Natural killer cell treated with Interleukin-12 subunit alpha and Interleukin-12 subunit beta and Interleukin-15 and Interleukin-18, amount 100 ng/mL, for 72 hours (primary cell): ENCODE measurements at regions not wholly inside any gene's neighbourhood (a gene's known extent, or its start where the extent isn't known, plus 50 kb on each side); places are given as distances from the start of the nearest gene placed in this dataset.

Experiments used
- ATAC-seq, 2 donors: fragments of 150-1000 bp; cut with Tn5 transposase in 1 of 2; sonication (Bioruptor Pico), chemical (Tn5 transposase) in 1 of 2; 2 replicates each; pipeline ENCODE4 v1.10.0; 2021
- DNase-seq: peaks from one replicate; pipeline ENCODE4 v3.0.0; 2022; ENCODE audit warnings: low spot score
- H3K27ac Mint-ChIP-seq, 2 donors: 1 replicate in 1 of 2; 2 replicates in 1 of 2; pipeline ENCODE4 v1.8.0; 2022; ENCODE audit warnings: mixed read lengths in 2 of 2, mild to moderate bottlenecking in 1 of 2, moderate library complexity in 1 of 2
- H3K27me3 Mint-ChIP-seq, 2 donors: 1 replicate in 1 of 2; 2 replicates in 1 of 2; pipeline ENCODE4 v1.8.0; 2022; ENCODE audit warnings: mixed read lengths in 2 of 2
- H3K36me3 Mint-ChIP-seq: one replicate; pipeline ENCODE4 v1.8.0; 2022; ENCODE audit warnings: mixed read lengths
- H3K4me1 Mint-ChIP-seq, 2 donors: 1 replicate in 1 of 2; 2 replicates in 1 of 2; pipeline ENCODE4 v1.8.0; 2022; ENCODE audit warnings: low read depth in 2 of 2, mixed read lengths in 2 of 2, mild to moderate bottlenecking in 1 of 2
- H3K4me3 Mint-ChIP-seq: one replicate; pipeline ENCODE4 v1.8.0; 2022; ENCODE audit warnings: mixed read lengths
- H3K9me3 Mint-ChIP-seq: 2 replicates; pipeline ENCODE4 v1.8.0; 2022; ENCODE audit warnings: mixed read lengths

GRCh38 chr14:30085943-30086342 is 158.3 kb upstream of the PRKD1 start:
- peaks cover 17% of the 10 kb centered on the region for H3K36me3 Mint-ChIP-seq
- no peak overlapping the region for H3K4me3 Mint-ChIP-seq
- no peaks in the 10 kb centered on the region for H3K4me1 Mint-ChIP-seq
- H3K27me3 Mint-ChIP-seq = no peaks in the 10 kb centered on the region
- peaks cover 20% of the 10 kb centered on the region for H3K9me3 Mint-ChIP-seq
- DNase-seq = no peak
- no peak for ATAC-seq
- no peak overlapping the region for H3K27ac Mint-ChIP-seq

- H3K27ac Mint-ChIP-seq = no peak overlapping the region
- peaks cover 36% of the 10 kb centered on the region for H3K9me3 Mint-ChIP-seq
- H3K36me3 Mint-ChIP-seq = peaks cover 26% of the 10 kb centered on the region
- no peak overlapping the region for H3K4me3 Mint-ChIP-seq
- DNase-seq (no peak), ATAC-seq (no peak)
- H3K4me1 Mint-ChIP-seq = no peaks in the 10 kb centered on the region
- no peaks in the 10 kb centered on the region for H3K27me3 Mint-ChIP-seq
Observed at GRCh38 chr14:30088620-30089019, 161.0 kb upstream of the PRKD1 start.

- Mint-ChIP-seq H3K36me3 (no peaks in the 10 kb centered on the region), H3K4me1 (no peaks in the 10 kb centered on the region), H3K27me3 (no peaks in the 10 kb centered on the region), H3K9me3 (peaks cover 23% of the 10 kb centered on the region), H3K27ac (no peak overlapping the region), H3K4me3 (no peak overlapping the region)
- ATAC-seq (no peak), DNase-seq (no peak)
Observed at GRCh38 chr14:30108975-30109700, 181.5 kb upstream of the PRKD1 start.

GRCh38 chr14:30114051-30114450 is 186.4 kb upstream of the PRKD1 start:
- DNase-seq = no peak
- H3K27ac Mint-ChIP-seq = no peak overlapping the region
- no peaks in the 10 kb centered on the region for H3K4me1 Mint-ChIP-seq
- H3K4me3 Mint-ChIP-seq = no peak overlapping the region
- ATAC-seq = no peak
- no peaks in the 10 kb centered on the region for H3K27me3 Mint-ChIP-seq
- peaks cover 18% of the 10 kb centered on the region for H3K9me3 Mint-ChIP-seq
- no peaks in the 10 kb centered on the region for H3K36me3 Mint-ChIP-seq

- ATAC-seq (no peak), DNase-seq (no peak)
- no peaks in the 10 kb centered on the region for H3K36me3 Mint-ChIP-seq
- H3K9me3 Mint-ChIP-seq = peaks cover 21% of the 10 kb centered on the region
- H3K4me1 Mint-ChIP-seq = no peaks in the 10 kb centered on the region
- no peak overlapping the region for H3K27ac Mint-ChIP-seq
- H3K27me3 Mint-ChIP-seq = no peaks in the 10 kb centered on the region
- no peak overlapping the region for H3K4me3 Mint-ChIP-seq
Observed at GRCh38 chr14:30115756-30116155, 188.1 kb upstream of the PRKD1 start.

- ATAC-seq = no peak
- Mint-ChIP-seq H3K27me3 (no peaks in the 10 kb centered on the region), H3K9me3 (peaks cover 6% of the 10 kb centered on the region), H3K4me1 (no peaks in the 10 kb centered on the region), H3K36me3 (no peaks in the 10 kb centered on the region), H3K27ac (no peak overlapping the region), H3K4me3 (no peak overlapping the region)
- no peak for DNase-seq
Observed at GRCh38 chr14:30118992-30119640, 191.5 kb upstream of the PRKD1 start.

- no peaks in the 10 kb centered on the region for H3K9me3 Mint-ChIP-seq
- H3K4me3 Mint-ChIP-seq = no peak overlapping the region
- no peaks in the 10 kb centered on the region for H3K36me3 Mint-ChIP-seq
- ATAC-seq (no peak), DNase-seq (no peak)
- H3K27me3 Mint-ChIP-seq = no peaks in the 10 kb centered on the region
- no peak overlapping the region for H3K27ac Mint-ChIP-seq
- no peaks in the 10 kb centered on the region for H3K4me1 Mint-ChIP-seq
Observed at GRCh38 chr14:30125322-30125979, 197.8 kb upstream of the PRKD1 start.

- H3K9me3 Mint-ChIP-seq = no peaks in the 10 kb centered on the region
Observed at GRCh38 chr14:30129807-30130206, 202.2 kb upstream of the PRKD1 start.

GRCh38 chr14:30131581-30132097 is 204.0 kb upstream of the PRKD1 start:
- no peaks in the 10 kb centered on the region for H3K9me3 Mint-ChIP-seq
- no peaks in the 10 kb centered on the region for H3K4me1 Mint-ChIP-seq
- H3K36me3 Mint-ChIP-seq = no peaks in the 10 kb centered on the region
- DNase-seq (no peak), ATAC-seq (no peak)
- no peak overlapping the region for H3K27ac Mint-ChIP-seq
- H3K4me3 Mint-ChIP-seq = no peak overlapping the region
- no peaks in the 10 kb centered on the region for H3K27me3 Mint-ChIP-seq

More at GRCh38 chr14:30129807-30130206, 202.2 kb upstream of the PRKD1 start:
- Mint-ChIP-seq H3K4me1 (no peaks in the 10 kb centered on the region), H3K36me3 (no peaks in the 10 kb centered on the region), H3K27me3 (no peaks in the 10 kb centered on the region), H3K4me3 (no peak overlapping the region), H3K27ac (no peak overlapping the region)
- no peak for ATAC-seq
- no peak for DNase-seq

- Mint-ChIP-seq H3K36me3 (no peaks in the 10 kb centered on the region), H3K4me3 (no peak overlapping the region), H3K27me3 (no peaks in the 10 kb centered on the region), H3K27ac (no peak overlapping the region), H3K9me3 (no peaks in the 10 kb centered on the region), H3K4me1 (no peaks in the 10 kb centered on the region)
- DNase-seq (no peak), ATAC-seq (no peak)
Observed at GRCh38 chr14:30132196-30132595, 204.5 kb upstream of the PRKD1 start.

GRCh38 chr14:30134936-30135335 is 207.3 kb upstream of the PRKD1 start:
- Mint-ChIP-seq H3K4me1 (no peaks in the 10 kb centered on the region), H3K4me3 (no peak overlapping the region), H3K36me3 (no peaks in the 10 kb centered on the region), H3K9me3 (no peaks in the 10 kb centered on the region), H3K27ac (no peak overlapping the region), H3K27me3 (no peaks in the 10 kb centered on the region)
- no peak for ATAC-seq
- no peak for DNase-seq

GRCh38 chr14:30138567-30138966 is 210.9 kb upstream of the PRKD1 start:
- H3K36me3 Mint-ChIP-seq = no peaks in the 10 kb centered on the region
- H3K27ac Mint-ChIP-seq = no peak overlapping the region
- ATAC-seq (no peak), DNase-seq (no peak)
- H3K9me3 Mint-ChIP-seq = peaks cover 2% of the 10 kb centered on the region
- no peaks in the 10 kb centered on the region for H3K4me1 Mint-ChIP-seq
- no peak overlapping the region for H3K4me3 Mint-ChIP-seq
- no peaks in the 10 kb centered on the region for H3K27me3 Mint-ChIP-seq

- no peak for DNase-seq
- peaks cover 10% of the 10 kb centered on the region for H3K9me3 Mint-ChIP-seq
- H3K27me3 Mint-ChIP-seq = no peaks in the 10 kb centered on the region
- no peak for ATAC-seq
- H3K27ac Mint-ChIP-seq = no peak overlapping the region
- peaks cover 5% of the 10 kb centered on the region for H3K36me3 Mint-ChIP-seq
- no peak overlapping the region for H3K4me3 Mint-ChIP-seq
- no peaks in the 10 kb centered on the region for H3K4me1 Mint-ChIP-seq
Observed at GRCh38 chr14:30142216-30142615, 214.6 kb upstream of the PRKD1 start.

- no peaks in the 10 kb centered on the region for H3K4me1 Mint-ChIP-seq
- H3K4me3 Mint-ChIP-seq = no peak overlapping the region
- peaks cover 9% of the 10 kb centered on the region for H3K36me3 Mint-ChIP-seq
- ATAC-seq (no peak), DNase-seq (no peak)
- H3K27ac Mint-ChIP-seq = no peak overlapping the region
- no peaks in the 10 kb centered on the region for H3K27me3 Mint-ChIP-seq
- H3K9me3 Mint-ChIP-seq = peaks cover 15% of the 10 kb centered on the region
Observed at GRCh38 chr14:30143627-30144026, 216.0 kb upstream of the PRKD1 start.
